Progenitor cell of endocrine pancreas (in vitro differentiated cells): ENCODE measurements at regions not wholly inside any gene's neighbourhood (a gene's known extent, or its start where the extent isn't known, plus 50 kb on each side); places are given as distances from the start of the nearest gene placed in this dataset.

Experiments used
- DNase-seq: peaks from one replicate; pipeline ENCODE4 v3.0.0; 2021; ENCODE audit warnings: low spot score; ENCODE audit not compliant: unreplicated experiment
- H3K27ac Mint-ChIP-seq: 2 replicates; pipeline ENCODE4 v1.8.0; 2021; ENCODE audit warnings: mild to moderate bottlenecking, moderate library complexity, mixed read lengths
- H3K27me3 Mint-ChIP-seq: 2 replicates; pipeline ENCODE4 v1.8.0; 2021; ENCODE audit warnings: mixed read lengths
- H3K36me3 Mint-ChIP-seq: 2 replicates; pipeline ENCODE4 v1.8.0; 2022; ENCODE audit warnings: mixed read lengths; ENCODE audit not compliant: insufficient read depth
- H3K4me1 Mint-ChIP-seq: 2 replicates; pipeline ENCODE4 v1.8.0; 2021; ENCODE audit warnings: low read depth, mixed read lengths
- H3K4me3 Mint-ChIP-seq: 2 replicates; pipeline ENCODE4 v1.8.0; 2021; ENCODE audit warnings: low read depth, mild to moderate bottlenecking, moderate library complexity, mixed read lengths
- H3K9me3 Mint-ChIP-seq: 2 replicates; pipeline ENCODE4 v1.8.0; 2021; ENCODE audit warnings: low read depth, mixed read lengths
- CTCF ChIP-seq: fragments of 200-600 bp; sonication (generic); IDR thresholded peaks from one replicate; pipeline ENCODE4 v1.5.0; 2021; ENCODE audit warnings: antibody characterized with exemption, mild to moderate bottlenecking; ENCODE audit not compliant: unreplicated experiment

GRCh38 chr10:44674536-44675386 is 236.4 kb upstream of the TMEM72 start:
- no peaks in the 10 kb centered on the region for H3K9me3 Mint-ChIP-seq
- H3K4me1 Mint-ChIP-seq, result no peaks in the 10 kb centered on the region
- no peak for TF ChIP-seq CTCF
- H3K27ac Mint-ChIP-seq, result no peak overlapping the region
- H3K4me3 Mint-ChIP-seq, result no peak overlapping the region
- no peaks in the 10 kb centered on the region for H3K36me3 Mint-ChIP-seq
- DNase-seq, result no peak
- peaks cover 11% of the 10 kb centered on the region for H3K27me3 Mint-ChIP-seq

- no peak for TF ChIP-seq CTCF
- no peaks in the 10 kb centered on the region for H3K9me3 Mint-ChIP-seq
- H3K27me3 Mint-ChIP-seq, result peaks cover 6% of the 10 kb centered on the region
- no peak overlapping the region for H3K4me3 Mint-ChIP-seq
- H3K4me1 Mint-ChIP-seq, result no peaks in the 10 kb centered on the region
- no peaks in the 10 kb centered on the region for H3K36me3 Mint-ChIP-seq
- no peak for DNase-seq
- no peak overlapping the region for H3K27ac Mint-ChIP-seq
These were observed 235.7 kb upstream of the TMEM72 start for GRCh38 chr10:44675387-44675874.

GRCh38 chr10:44680764-44681163 is 230.4 kb upstream of the TMEM72 start:
- no peak for DNase-seq
- Mint-ChIP-seq H3K27me3 (peaks cover 9% of the 10 kb centered on the region), H3K27ac (no peak overlapping the region), H3K4me1 (no peaks in the 10 kb centered on the region), H3K9me3 (no peaks in the 10 kb centered on the region), H3K36me3 (no peaks in the 10 kb centered on the region), H3K4me3 (no peak overlapping the region)
- TF ChIP-seq CTCF, result no peak

GRCh38 chr10:44682507-44682906 is 228.6 kb upstream of the TMEM72 start:
- H3K27ac Mint-ChIP-seq, result no peak overlapping the region
- no peaks in the 10 kb centered on the region for H3K36me3 Mint-ChIP-seq
- no peaks in the 10 kb centered on the region for H3K9me3 Mint-ChIP-seq
- peaks cover 5% of the 10 kb centered on the region for H3K27me3 Mint-ChIP-seq
- no peaks in the 10 kb centered on the region for H3K4me1 Mint-ChIP-seq
- H3K4me3 Mint-ChIP-seq, result no peak overlapping the region
- no peak for DNase-seq
- TF ChIP-seq CTCF, result no peak

- no peaks in the 10 kb centered on the region for H3K9me3 Mint-ChIP-seq
- H3K36me3 Mint-ChIP-seq, result no peaks in the 10 kb centered on the region
- no peaks in the 10 kb centered on the region for H3K4me1 Mint-ChIP-seq
- peaks cover 3% of the 10 kb centered on the region for H3K27me3 Mint-ChIP-seq
- no peak for TF ChIP-seq CTCF
- DNase-seq, result no peak
- H3K27ac Mint-ChIP-seq, result no peak overlapping the region
- H3K4me3 Mint-ChIP-seq, result no peak overlapping the region
These were observed 226.5 kb upstream of the TMEM72 start for GRCh38 chr10:44684661-44685060.
